GM10266 (cell line): ENCODE measurements at regions not wholly inside any gene's neighbourhood (a gene's known extent, or its start where the extent isn't known, plus 50 kb on each side); places are given as distances from the start of the nearest gene placed in this dataset.

Experiments used
- DNase-seq: peaks from one replicate; pipeline ENCODE4 v3.0.0; 2012; ENCODE audit errors: extremely low spot score
- CTCF ChIP-seq: IDR thresholded peaks from 2 replicates; pipeline ENCODE4 v1.5.1; 2012; ENCODE audit warnings: mild to moderate bottlenecking, low read depth; ENCODE audit not compliant: control insufficient read depth, insufficient read depth; ENCODE audit errors: missing control alignments

GRCh38 chr10:51022933-51023585 is 51.2 kb upstream of the PRKG1 start:
- no peak for TF ChIP-seq CTCF
- no peak for DNase-seq

- no peak for DNase-seq
- TF ChIP-seq CTCF: no peak
Observed at GRCh38 chr10:51023636-51024035, 50.7 kb upstream of the PRKG1 start.
